Central memory CD8-positive, alpha-beta T cell (primary cell): ENCODE measurements at regions not wholly inside any gene's neighbourhood (a gene's known extent, or its start where the extent isn't known, plus 50 kb on each side); places are given as distances from the start of the nearest gene placed in this dataset.
"Not testable (repeated sequence)": the region's sequence is repeated elsewhere in the genome, so short reads cannot be mapped to it uniquely, and the experiment has no call there.

Experiments
- ATAC-seq: fragments of 150-1000 bp; cut with Tn5 transposase; replicated peaks from 2 replicates; pipeline ENCODE4 v1.10.0; 2022; ENCODE audit warnings: mild to moderate bottlenecking, moderate FRiP score, moderate number of reproducible peaks; ENCODE audit not compliant: poor library complexity, severe bottlenecking; ENCODE audit errors: extremely low read depth
- DNase-seq, 2 donors: peaks; one replicate each; pipeline ENCODE4 v3.0.0; 2021; ENCODE audit warnings: low spot score in 2 of 2
- H3K27ac Mint-ChIP-seq: one replicate; pipeline ENCODE4 v1.8.0; 2022; ENCODE audit warnings: low read depth, mild to moderate bottlenecking, moderate library complexity, mixed read lengths
- H3K27me3 Mint-ChIP-seq: one replicate; pipeline ENCODE4 v1.8.0; 2022; ENCODE audit warnings: mixed read lengths
- H3K36me3 Mint-ChIP-seq: one replicate; pipeline ENCODE4 v1.8.0; 2022; ENCODE audit warnings: mild to moderate bottlenecking, moderate library complexity, mixed read lengths; ENCODE audit not compliant: insufficient read depth
- H3K4me1 Mint-ChIP-seq: one replicate; pipeline ENCODE4 v1.8.0; 2022; ENCODE audit warnings: mixed read lengths
- H3K4me3 Mint-ChIP-seq: one replicate; pipeline ENCODE4 v1.8.0; 2022; ENCODE audit warnings: mild to moderate bottlenecking, moderate library complexity, mixed read lengths
- H3K9me3 Mint-ChIP-seq: one replicate; pipeline ENCODE4 v1.8.0; 2022; ENCODE audit warnings: mixed read lengths

GRCh38 chr6:866316-866715, 173.4 kb upstream of the EXOC2 start:
- no peaks in the 10 kb centered on the region for H3K9me3 Mint-ChIP-seq
- no peak overlapping the region for H3K27ac Mint-ChIP-seq
- H3K27me3 Mint-ChIP-seq: peaks cover 63% of the 10 kb centered on the region
- DNase-seq (no peak), ATAC-seq (no peak)
- H3K4me3 Mint-ChIP-seq: no peak overlapping the region
- H3K4me1 Mint-ChIP-seq: no peaks in the 10 kb centered on the region
- H3K36me3 Mint-ChIP-seq: peaks cover 2% of the 10 kb centered on the region

DNA sequence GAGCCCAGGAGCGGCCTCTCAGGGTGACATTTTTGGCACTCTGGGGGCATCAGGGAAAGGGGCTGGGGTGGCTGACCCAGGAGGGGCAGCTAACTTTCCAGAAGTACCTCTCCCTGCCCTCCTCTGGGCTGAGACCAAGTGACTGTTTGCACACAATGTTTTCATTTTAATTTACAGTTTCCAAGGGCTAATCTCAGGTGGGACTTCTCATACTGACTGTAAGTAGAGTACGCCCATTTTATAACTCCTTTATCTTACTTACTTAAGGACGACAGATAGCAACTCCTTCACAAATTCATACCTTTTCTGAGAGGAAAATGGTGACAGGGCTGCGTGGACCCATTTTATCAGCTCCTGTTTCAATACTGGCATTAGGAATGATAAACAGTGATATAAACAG, 172.9 kb upstream of the EXOC2 start:
- ATAC-seq: no peak
- DNase-seq: no peak
- Mint-ChIP-seq H3K4me1 (no peaks in the 10 kb centered on the region), H3K9me3 (no peaks in the 10 kb centered on the region), H3K27me3 (peaks cover 66% of the 10 kb centered on the region), H3K36me3 (peaks cover 2% of the 10 kb centered on the region), H3K27ac (no peak overlapping the region), H3K4me3 (no peak overlapping the region)

- H3K4me1 Mint-ChIP-seq: no peaks in the 10 kb centered on the region
- no peak overlapping the region for H3K27ac Mint-ChIP-seq
- no peaks in the 10 kb centered on the region for H3K9me3 Mint-ChIP-seq
- DNase-seq (no peak), ATAC-seq (no peak)
- H3K27me3 Mint-ChIP-seq: peaks cover 72% of the 10 kb centered on the region
- no peak overlapping the region for H3K4me3 Mint-ChIP-seq
- peaks cover 2% of the 10 kb centered on the region for H3K36me3 Mint-ChIP-seq
Measured at GRCh38 chr6:863831-864230, 170.9 kb upstream of the EXOC2 start.

- not testable (repeated sequence) for DNase-seq, H3K4me3 Mint-ChIP-seq, H3K27ac Mint-ChIP-seq, H3K4me1 Mint-ChIP-seq, H3K36me3 Mint-ChIP-seq, ATAC-seq, H3K9me3 Mint-ChIP-seq
- H3K27me3 Mint-ChIP-seq: peaks cover 72% of the 10 kb centered on the region
Measured at GRCh38 chr6:863127-863526, 170.2 kb upstream of the EXOC2 start.

DNA sequence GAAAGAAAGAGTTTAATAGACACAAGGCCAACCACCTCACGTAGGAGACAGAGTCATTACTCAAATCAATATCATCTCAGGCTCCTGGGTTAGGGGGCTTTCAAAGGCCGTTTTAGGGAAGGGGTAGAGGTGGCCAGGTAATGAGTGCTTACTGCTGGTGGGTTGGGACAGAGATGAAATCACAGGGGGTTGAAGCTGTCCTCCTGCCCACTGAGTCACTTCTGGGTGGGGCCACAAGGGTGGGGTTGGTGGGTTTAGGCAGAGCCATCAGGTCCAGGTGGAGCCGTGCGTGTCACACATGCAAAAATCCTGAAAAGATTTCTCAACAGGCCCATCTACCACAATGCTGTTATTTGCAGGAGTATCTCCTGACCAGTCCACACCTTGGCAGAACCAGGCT, 167.0 kb upstream of the EXOC2 start:
- Mint-ChIP-seq H3K27ac (no peak overlapping the region), H3K4me1 (no peaks in the 10 kb centered on the region), H3K27me3 (peaks cover 62% of the 10 kb centered on the region), H3K9me3 (no peaks in the 10 kb centered on the region), H3K36me3 (no peaks in the 10 kb centered on the region), H3K4me3 (no peak overlapping the region)
- no peak for DNase-seq
- no peak for ATAC-seq

GRCh38 chr6:854406-855118, 161.6 kb upstream of the EXOC2 start:
- DNase-seq (no peak), ATAC-seq (no peak)
- no peak overlapping the region for H3K27ac Mint-ChIP-seq
- H3K36me3 Mint-ChIP-seq: no peaks in the 10 kb centered on the region
- H3K4me3 Mint-ChIP-seq: no peak overlapping the region
- H3K9me3 Mint-ChIP-seq: no peaks in the 10 kb centered on the region
- H3K27me3 Mint-ChIP-seq: peaks cover 43% of the 10 kb centered on the region
- H3K4me1 Mint-ChIP-seq: no peaks in the 10 kb centered on the region

- not testable (repeated sequence) for H3K36me3 Mint-ChIP-seq, DNase-seq, H3K27ac Mint-ChIP-seq, H3K4me1 Mint-ChIP-seq, ATAC-seq, H3K4me3 Mint-ChIP-seq, H3K9me3 Mint-ChIP-seq
- H3K27me3 Mint-ChIP-seq: peaks cover 41% of the 10 kb centered on the region
Measured at GRCh38 chr6:852216-852615, 159.3 kb upstream of the EXOC2 start.

DNA sequence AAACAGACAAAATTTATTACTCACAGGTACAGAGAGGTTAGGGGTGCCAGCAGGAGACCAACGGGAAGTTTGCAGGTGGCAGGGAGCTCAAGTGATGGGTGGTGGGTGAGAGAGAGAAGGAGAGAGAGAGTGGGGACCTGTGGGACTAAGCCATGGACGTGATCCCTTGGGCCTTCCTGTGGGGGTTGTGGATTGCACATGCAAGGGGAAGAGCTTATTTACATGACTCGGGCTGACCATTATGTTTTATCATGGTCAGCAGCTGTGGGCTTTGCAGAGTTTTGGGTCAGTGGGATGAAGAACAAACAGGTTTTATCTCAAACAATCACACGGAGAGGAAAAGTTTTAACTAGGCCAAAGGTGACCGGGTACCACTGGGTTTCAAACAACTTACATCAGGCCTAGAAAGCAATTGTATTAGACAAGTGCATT, 156.2 kb upstream of the EXOC2 start:
- H3K4me1 Mint-ChIP-seq: no peaks in the 10 kb centered on the region
- DNase-seq: no peak
- peaks cover 51% of the 10 kb centered on the region for H3K27me3 Mint-ChIP-seq
- no peaks in the 10 kb centered on the region for H3K9me3 Mint-ChIP-seq
- H3K4me3 Mint-ChIP-seq: no peak overlapping the region
- no peaks in the 10 kb centered on the region for H3K36me3 Mint-ChIP-seq
- ATAC-seq: no peak
- H3K27ac Mint-ChIP-seq: no peak overlapping the region

GRCh38 chr6:845566-845965, 152.6 kb upstream of the EXOC2 start:
- ATAC-seq (no peak), DNase-seq (no peak)
- no peak overlapping the region for H3K4me3 Mint-ChIP-seq
- H3K4me1 Mint-ChIP-seq: no peaks in the 10 kb centered on the region
- H3K27me3 Mint-ChIP-seq: peaks cover 76% of the 10 kb centered on the region
- H3K36me3 Mint-ChIP-seq: no peaks in the 10 kb centered on the region
- no peak overlapping the region for H3K27ac Mint-ChIP-seq
- H3K9me3 Mint-ChIP-seq: no peaks in the 10 kb centered on the region

GRCh38 chr6:845101-845500, 152.2 kb upstream of the EXOC2 start:
- no peaks in the 10 kb centered on the region for H3K36me3 Mint-ChIP-seq
- no peak overlapping the region for H3K27ac Mint-ChIP-seq
- no peaks in the 10 kb centered on the region for H3K9me3 Mint-ChIP-seq
- peaks cover 76% of the 10 kb centered on the region for H3K27me3 Mint-ChIP-seq
- DNase-seq (no peak), ATAC-seq (no peak)
- H3K4me1 Mint-ChIP-seq: no peaks in the 10 kb centered on the region
- H3K4me3 Mint-ChIP-seq: no peak overlapping the region

- peaks cover 81% of the 10 kb centered on the region for H3K27me3 Mint-ChIP-seq
- ATAC-seq (no peak), DNase-seq (no peak)
- H3K36me3 Mint-ChIP-seq: no peaks in the 10 kb centered on the region
- no peak overlapping the region for H3K4me3 Mint-ChIP-seq
- H3K9me3 Mint-ChIP-seq: no peaks in the 10 kb centered on the region
- H3K4me1 Mint-ChIP-seq: no peaks in the 10 kb centered on the region
- no peak overlapping the region for H3K27ac Mint-ChIP-seq
Measured at GRCh38 chr6:842141-842540, 149.2 kb upstream of the EXOC2 start.

GRCh38 chr6:841569-841968, 148.6 kb upstream of the EXOC2 start:
- Mint-ChIP-seq H3K27me3 (peaks cover 80% of the 10 kb centered on the region), H3K4me3 (no peak overlapping the region), H3K9me3 (no peaks in the 10 kb centered on the region), H3K27ac (no peak overlapping the region), H3K4me1 (no peaks in the 10 kb centered on the region), H3K36me3 (no peaks in the 10 kb centered on the region)
- DNase-seq (no peak), ATAC-seq (no peak)

GRCh38 chr6:839201-839600, 146.3 kb upstream of the EXOC2 start:
- no peak for ATAC-seq
- no peak overlapping the region for H3K4me3 Mint-ChIP-seq

More at GRCh38 chr6:839201-839600, 146.3 kb upstream of the EXOC2 start:
- Mint-ChIP-seq H3K27ac (no peak overlapping the region), H3K36me3 (no peaks in the 10 kb centered on the region), H3K9me3 (peaks cover 3% of the 10 kb centered on the region), H3K4me1 (no peaks in the 10 kb centered on the region), H3K27me3 (peaks cover 68% of the 10 kb centered on the region)
- no peak for DNase-seq
